Esophagus muscularis mucosa (tissue), 4 donors: ENCODE measurements at regions not wholly inside any gene's neighbourhood (a gene's known extent, or its start where the extent isn't known, plus 50 kb on each side); places are given as distances from the start of the nearest gene placed in this dataset.

Experiments used
- EP300 ChIP-seq: sonication (generic); formaldehyde crosslinking; IDR thresholded peaks from one replicate; pipeline ENCODE4 v1.6.1; 2017; ENCODE audit warnings: antibody characterized with exemption
- POLR2A ChIP-seq: fragments of 450-650 bp; IDR thresholded peaks from one replicate; pipeline ENCODE4 v1.6.1; 2017; ENCODE audit warnings: antibody characterized with exemption, moderate library complexity, mild to moderate bottlenecking, low read depth
- TF ChIP-seq, protein P1 (sequence below), 3 experiments: fragments of 200-600 bp in 2 of 3; fragments of 450-650 bp in 1 of 3; sonication (generic) in 2 of 3; IDR thresholded peaks; one replicate each; pipeline ENCODE4 v1.5.1; 2017 to 2019; ENCODE audit warnings: antibody characterized with exemption in 3 of 3, mild to moderate bottlenecking in 2 of 3, moderate library complexity in 1 of 3

DNA sequence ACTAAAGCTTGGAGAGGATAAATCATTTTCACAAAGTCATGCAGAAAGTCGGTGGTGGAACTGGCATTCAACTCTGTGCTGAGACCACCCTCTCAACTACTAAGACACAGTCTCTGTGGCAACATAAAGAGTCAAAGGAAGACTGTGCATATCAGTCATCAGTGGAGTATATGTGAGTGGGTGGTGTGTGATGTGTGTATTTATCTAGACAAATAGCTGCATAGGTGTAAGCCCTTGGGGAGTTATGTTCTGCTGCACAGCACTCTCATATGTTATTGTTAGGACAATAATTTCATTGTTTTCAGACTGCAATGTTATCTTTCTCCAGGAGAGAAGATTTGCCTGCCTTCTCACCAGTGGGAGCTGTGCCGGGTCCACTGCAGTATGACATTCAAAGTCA lies 186.3 kb upstream of the HNRNPA3 start:
- TF ChIP-seq, protein P1, sequence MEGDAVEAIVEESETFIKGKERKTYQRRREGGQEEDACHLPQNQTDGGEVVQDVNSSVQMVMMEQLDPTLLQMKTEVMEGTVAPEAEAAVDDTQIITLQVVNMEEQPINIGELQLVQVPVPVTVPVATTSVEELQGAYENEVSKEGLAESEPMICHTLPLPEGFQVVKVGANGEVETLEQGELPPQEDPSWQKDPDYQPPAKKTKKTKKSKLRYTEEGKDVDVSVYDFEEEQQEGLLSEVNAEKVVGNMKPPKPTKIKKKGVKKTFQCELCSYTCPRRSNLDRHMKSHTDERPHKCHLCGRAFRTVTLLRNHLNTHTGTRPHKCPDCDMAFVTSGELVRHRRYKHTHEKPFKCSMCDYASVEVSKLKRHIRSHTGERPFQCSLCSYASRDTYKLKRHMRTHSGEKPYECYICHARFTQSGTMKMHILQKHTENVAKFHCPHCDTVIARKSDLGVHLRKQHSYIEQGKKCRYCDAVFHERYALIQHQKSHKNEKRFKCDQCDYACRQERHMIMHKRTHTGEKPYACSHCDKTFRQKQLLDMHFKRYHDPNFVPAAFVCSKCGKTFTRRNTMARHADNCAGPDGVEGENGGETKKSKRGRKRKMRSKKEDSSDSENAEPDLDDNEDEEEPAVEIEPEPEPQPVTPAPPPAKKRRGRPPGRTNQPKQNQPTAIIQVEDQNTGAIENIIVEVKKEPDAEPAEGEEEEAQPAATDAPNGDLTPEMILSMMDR (IDR thresholded peaks at IDR 0.05) = no peak
- TF ChIP-seq POLR2A = no peak
- no peak for TF ChIP-seq EP300
